ENCODE measurements at regions not wholly inside any gene's neighbourhood (a gene's known extent, or its start where the extent isn't known, plus 50 kb on each side); places are given as distances from the start of the nearest gene placed in this dataset.

DNA sequence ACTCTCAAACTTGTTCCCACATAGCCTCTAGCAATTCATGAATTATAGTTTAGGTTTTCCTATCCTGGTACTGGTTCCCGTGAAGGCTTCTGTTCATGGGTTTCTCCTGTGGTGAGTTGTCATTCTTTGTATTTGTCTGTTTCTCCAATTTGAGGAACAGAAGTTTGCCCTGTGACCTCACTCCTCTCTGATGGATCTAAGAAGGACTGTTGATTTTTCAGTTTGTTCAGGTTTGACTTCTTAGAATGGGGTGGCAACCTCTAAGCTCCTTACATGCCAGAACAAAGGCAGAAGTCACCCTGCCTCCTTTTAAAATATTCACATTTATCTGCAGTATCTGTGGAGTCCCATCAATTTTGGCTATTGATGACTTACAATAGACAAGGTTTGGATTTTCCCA lies 354.0 kb downstream of the SPRY2 start:
- H3K9ac ChIP-seq (ENCODE audit: low read depth, low read length): no peak overlapping the region
- no peak for DNase-seq
- intact Hi-C loops (cut with micrococcal nuclease): no loop called here

More for the DNA sequence above, 354.0 kb downstream of the SPRY2 start:
- in situ Hi-C loops (cut with MboI; ENCODE audit: low sequenced_read_pairs) (no loop called here), dilution Hi-C loops (cut with HindIII; ENCODE audit: low sequenced_read_pairs, unreplicated experiment) (no loop called here)
- Histone ChIP-seq H2AFZ (replicated peaks; ENCODE audit: low read length, poor library complexity) (no peak overlapping the region), H3K4me2 (ENCODE audit: low read depth, low read length) (no peak overlapping the region; the same call in 1 of the 2 replicates), H3K36me3 (ENCODE audit: control insufficient read depth, insufficient read depth, low read length) (no peaks in the 10 kb centered on the region), H2BK20ac (ENCODE audit: low read depth, low read length) (peak overlapping the region; percentile 41), H3K4me1 (ENCODE audit: control insufficient read depth, insufficient read depth, low read length) (peaks cover 8% of the 10 kb centered on the region; the same call in 1 of the 2 replicates), H4K8ac (ENCODE audit: low read depth in 2 of 2, low read length in 2 of 2) (peak overlapping the region; percentile 21 to 53; a peak in 3 of 4 replicates), H3K14ac (replicated peaks; ENCODE audit: low read depth, low read length) (peak overlapping the region; percentile 12), H2BK120ac (ENCODE audit: low read depth, low read length) (peak overlapping the region; percentile 79), H4K91ac (ENCODE audit: insufficient read depth, low read depth, low read length) (0 out of 2 replicates have a peak overlapping the region, but pooled peaks have one; percentile 10), H4K20me1 (ENCODE audit: insufficient read depth, low read length) (no peaks in the 10 kb centered on the region), H3K9me1 (ENCODE audit: insufficient read depth, low read length) (no peaks in the 10 kb centered on the region; the same call in 1 of the 2 replicates), H3K27me3 (ENCODE audit: control insufficient read depth, insufficient read depth, low read length) (no peaks in the 10 kb centered on the region), H3K23ac (ENCODE audit: low read depth, low read length) (0 out of 2 replicates have a peak overlapping the region, but pooled peaks have one; percentile 4), H2AK5ac (ENCODE audit: low read depth, low read length) (no peak overlapping the region), H2BK5ac (ENCODE audit: low read depth, low read length, poor library complexity, severe bottlenecking) (peak overlapping the region; percentile 91), H3K18ac (ENCODE audit: low read depth, low read length) (peak overlapping the region; percentile 24; the same call in 1 of the 2 replicates), H2BK15ac (ENCODE audit: low read depth, low read length) (no peak overlapping the region), H3K4ac (ENCODE audit: low read depth, low read length) (peak overlapping the region; percentile 11; the same call in 1 of the 2 replicates), H4K5ac (ENCODE audit: low read depth, low read length) (peak overlapping the region; percentile 15; the same call in 1 of the 2 replicates), H3K79me1 (ENCODE audit: low read depth in 1 of 2, low read length in 2 of 2) (no peaks in the 10 kb centered on the region; a peak in 1 of 4 replicates), H3K9me3 (ENCODE audit: control insufficient read depth, insufficient read depth, low read length) (no peaks in the 10 kb centered on the region), H2AK9ac (replicated peaks; ENCODE audit: low read depth, low read length, poor library complexity) (no peak overlapping the region), H3K56ac (ENCODE audit: extremely low read depth, insufficient read depth, low read length) (no peak overlapping the region; the same call in 1 of the 2 replicates), H3K27ac (ENCODE audit: insufficient read depth, low read length) (no peak overlapping the region), H3K4me3 (ENCODE audit: insufficient read depth, low read depth, low read length) (no peak overlapping the region)
- no CpG with 5 or more reads among the region's 1 CpG for WGBS, 2 experiments (ENCODE audit: extremely low coverage in 2 of 2, insufficient read length in 1 of 2)
- TF ChIP-seq FOS (IDR thresholded peaks at IDR 0.05; ENCODE audit: low read depth, low read length) (no peak), CHD1 (IDR thresholded peaks at IDR 0.05; ENCODE audit: low read depth, low read length) (no peak), MAZ (IDR thresholded peaks at IDR 0.05; ENCODE audit: borderline replicate concordance, low read depth, low read length) (no peak), NFE2L2 (IDR thresholded peaks at IDR 0.05; ENCODE audit: low read depth, low read length) (no peak), POLR2A (IDR thresholded peaks at IDR 0.05; ENCODE audit: low read depth, low read length) (no peak), MAFK (IDR thresholded peaks at IDR 0.05; ENCODE audit: low read depth, low read length) (no peak), SMC3 (IDR thresholded peaks at IDR 0.05; ENCODE audit: low read depth, low read length) (no peak), BHLHE40 (IDR thresholded peaks at IDR 0.05; ENCODE audit: low read depth, low read length) (no peak), RCOR1 (IDR thresholded peaks at IDR 0.05; ENCODE audit: insufficient replicate concordance, low read length) (no peak), RAD21 (IDR thresholded peaks at IDR 0.05; ENCODE audit: low read length) (no peak), MXI1 (IDR thresholded peaks at IDR 0.05; ENCODE audit: borderline replicate concordance, low read depth, low read length) (no peak), RFX5 (IDR thresholded peaks at IDR 0.05; ENCODE audit: low read depth, low read length) (no peak), CEBPB (IDR thresholded peaks at IDR 0.05; ENCODE audit: low read depth, low read length) (no peak)
- TF ChIP-seq, protein P1, sequence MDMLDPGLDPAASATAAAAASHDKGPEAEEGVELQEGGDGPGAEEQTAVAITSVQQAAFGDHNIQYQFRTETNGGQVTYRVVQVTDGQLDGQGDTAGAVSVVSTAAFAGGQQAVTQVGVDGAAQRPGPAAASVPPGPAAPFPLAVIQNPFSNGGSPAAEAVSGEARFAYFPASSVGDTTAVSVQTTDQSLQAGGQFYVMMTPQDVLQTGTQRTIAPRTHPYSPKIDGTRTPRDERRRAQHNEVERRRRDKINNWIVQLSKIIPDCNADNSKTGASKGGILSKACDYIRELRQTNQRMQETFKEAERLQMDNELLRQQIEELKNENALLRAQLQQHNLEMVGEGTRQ (IDR thresholded peaks at IDR 0.05; ENCODE audit: low read depth, low read length): no peak
- TF ChIP-seq, protein P2, sequence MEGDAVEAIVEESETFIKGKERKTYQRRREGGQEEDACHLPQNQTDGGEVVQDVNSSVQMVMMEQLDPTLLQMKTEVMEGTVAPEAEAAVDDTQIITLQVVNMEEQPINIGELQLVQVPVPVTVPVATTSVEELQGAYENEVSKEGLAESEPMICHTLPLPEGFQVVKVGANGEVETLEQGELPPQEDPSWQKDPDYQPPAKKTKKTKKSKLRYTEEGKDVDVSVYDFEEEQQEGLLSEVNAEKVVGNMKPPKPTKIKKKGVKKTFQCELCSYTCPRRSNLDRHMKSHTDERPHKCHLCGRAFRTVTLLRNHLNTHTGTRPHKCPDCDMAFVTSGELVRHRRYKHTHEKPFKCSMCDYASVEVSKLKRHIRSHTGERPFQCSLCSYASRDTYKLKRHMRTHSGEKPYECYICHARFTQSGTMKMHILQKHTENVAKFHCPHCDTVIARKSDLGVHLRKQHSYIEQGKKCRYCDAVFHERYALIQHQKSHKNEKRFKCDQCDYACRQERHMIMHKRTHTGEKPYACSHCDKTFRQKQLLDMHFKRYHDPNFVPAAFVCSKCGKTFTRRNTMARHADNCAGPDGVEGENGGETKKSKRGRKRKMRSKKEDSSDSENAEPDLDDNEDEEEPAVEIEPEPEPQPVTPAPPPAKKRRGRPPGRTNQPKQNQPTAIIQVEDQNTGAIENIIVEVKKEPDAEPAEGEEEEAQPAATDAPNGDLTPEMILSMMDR (conservative IDR thresholded peaks at IDR 0.05; ENCODE audit: low read depth, low read length): no peak
- TF ChIP-seq, protein P3, sequence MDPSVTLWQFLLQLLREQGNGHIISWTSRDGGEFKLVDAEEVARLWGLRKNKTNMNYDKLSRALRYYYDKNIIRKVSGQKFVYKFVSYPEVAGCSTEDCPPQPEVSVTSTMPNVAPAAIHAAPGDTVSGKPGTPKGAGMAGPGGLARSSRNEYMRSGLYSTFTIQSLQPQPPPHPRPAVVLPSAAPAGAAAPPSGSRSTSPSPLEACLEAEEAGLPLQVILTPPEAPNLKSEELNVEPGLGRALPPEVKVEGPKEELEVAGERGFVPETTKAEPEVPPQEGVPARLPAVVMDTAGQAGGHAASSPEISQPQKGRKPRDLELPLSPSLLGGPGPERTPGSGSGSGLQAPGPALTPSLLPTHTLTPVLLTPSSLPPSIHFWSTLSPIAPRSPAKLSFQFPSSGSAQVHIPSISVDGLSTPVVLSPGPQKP (IDR thresholded peaks at IDR 0.05; ENCODE audit: borderline replicate concordance, low read depth, low read length): no peak
- no TSS peak for BruUV-seq (replicated peaks)
- ChIA-PET POLR2A (ENCODE audit: unreplicated experiment) (no interaction called here), CTCF (no interaction called here)
- no peak for ATAC-seq (ENCODE audit: low read depth)

Measured in IMR-90 (cell line).